Activated T-cell treated with anti-CD3 and anti-CD28 coated beads for 4 hours (primary cell): ENCODE measurements at regions not wholly inside any gene's neighbourhood (a gene's known extent, or its start where the extent isn't known, plus 50 kb on each side); places are given as distances from the start of the nearest gene placed in this dataset.
"Not testable (repeated sequence)": the region's sequence is repeated elsewhere in the genome, so short reads cannot be mapped to it uniquely, and the experiment has no call there.

Experiments
- DNase-seq: peaks from one replicate; pipeline ENCODE4 v3.0.0-alpha.2; 2020

DNA sequence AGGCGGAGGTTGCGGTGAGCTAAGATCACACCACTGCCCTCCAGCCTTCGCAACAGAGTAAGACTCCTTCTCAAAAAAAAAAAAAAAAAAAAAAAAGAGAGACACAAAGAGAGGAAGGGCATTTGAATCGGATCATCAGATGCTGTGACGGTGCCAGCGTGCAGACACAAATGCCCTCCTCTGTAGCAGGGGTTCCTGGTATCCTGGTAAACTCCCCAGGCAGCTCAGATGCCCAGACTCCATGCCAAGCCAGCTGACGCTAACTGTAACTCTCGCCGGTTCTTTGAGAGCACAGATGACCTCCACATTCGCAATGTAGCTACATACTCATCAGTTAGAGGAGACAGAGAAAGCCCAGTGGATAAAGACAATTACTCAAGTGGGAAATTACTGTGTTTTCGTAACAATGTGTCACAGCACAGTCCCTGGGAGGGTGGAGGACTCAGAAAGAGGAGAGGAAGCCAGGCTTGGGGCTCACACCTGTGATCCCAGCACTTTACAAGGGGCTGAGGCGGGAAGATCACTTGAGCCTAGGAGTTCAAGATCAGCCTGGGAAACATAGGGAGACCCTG is 153.1 kb downstream of the BRD1 start:
- no peak for DNase-seq

DNA sequence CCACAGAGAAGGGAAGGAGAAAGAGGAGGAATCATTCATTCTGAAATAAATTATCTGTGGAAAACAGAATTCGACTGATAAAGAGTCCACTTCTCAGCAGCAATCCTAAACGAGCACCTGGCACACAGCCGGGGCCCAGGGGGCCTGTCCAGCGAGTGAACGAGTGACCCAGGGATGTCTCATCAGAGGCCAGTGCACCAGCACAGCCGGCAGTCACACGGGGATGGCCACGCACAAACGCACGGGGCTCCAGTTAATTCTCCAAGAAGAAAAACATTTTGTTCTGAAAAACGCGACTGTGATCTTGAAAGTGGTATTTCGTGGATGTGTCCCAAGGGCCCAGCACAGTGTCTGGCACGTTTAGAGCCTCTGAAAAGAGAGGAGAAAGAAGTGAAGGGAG is 154.6 kb downstream of the BRD1 start:
- DNase-seq, result no peak

DNA sequence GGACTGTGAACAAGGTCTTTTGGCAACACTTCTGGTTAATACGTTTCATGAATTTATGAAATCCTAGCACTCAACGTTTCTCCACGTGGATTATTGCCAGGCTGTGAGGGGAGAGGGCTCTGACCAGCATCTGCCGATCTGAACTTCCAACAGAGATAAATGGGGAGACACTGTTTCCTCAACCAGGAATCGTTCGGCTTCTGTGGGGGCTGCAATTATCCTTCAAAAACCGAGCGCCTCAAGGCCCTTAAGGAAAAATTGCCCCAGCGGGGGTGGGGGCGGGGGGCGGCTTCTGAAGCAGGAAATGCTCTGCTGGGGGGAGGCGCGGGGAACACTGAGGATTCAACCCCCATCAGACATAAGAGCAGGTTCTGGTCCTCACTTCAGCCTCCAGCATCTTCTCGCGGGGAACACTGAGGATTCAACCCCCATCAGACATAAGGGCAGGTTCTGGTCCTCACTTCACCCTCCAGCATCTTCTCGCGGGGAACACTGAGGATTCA is 155.6 kb downstream of the BRD1 start:
- DNase-seq, result no peak

DNA sequence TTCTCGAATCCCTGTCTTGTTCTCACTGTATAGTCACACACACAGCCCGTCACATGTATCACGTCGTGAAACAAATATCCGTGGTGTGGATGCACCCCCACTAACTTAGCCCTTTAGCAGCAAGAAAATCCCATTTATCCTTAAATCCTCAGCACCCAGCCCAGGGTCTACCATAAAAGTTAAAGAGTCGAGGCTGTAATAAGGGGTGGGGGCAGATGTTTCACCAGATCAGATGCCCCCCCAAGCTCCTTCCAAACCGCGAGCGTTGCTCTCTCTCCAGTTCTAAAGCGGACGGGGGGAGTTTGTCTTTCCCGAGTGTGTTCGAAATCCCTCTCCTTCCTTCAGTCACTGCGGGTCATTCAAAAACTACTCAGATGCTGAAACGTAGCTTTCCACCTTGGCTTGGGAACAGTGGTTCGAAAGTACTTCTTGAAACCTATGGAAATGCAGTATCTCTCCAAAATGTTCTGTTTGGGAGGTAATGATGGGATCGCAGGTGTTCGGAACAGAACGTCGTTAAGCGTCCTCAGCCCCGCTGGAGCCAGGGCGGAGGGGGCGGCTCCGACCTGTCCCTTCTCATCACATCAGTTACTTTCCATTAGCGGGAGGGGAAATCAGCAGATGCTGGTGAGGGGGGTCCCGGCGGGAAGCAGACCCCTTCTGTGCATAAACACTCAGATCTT is 156.2 kb downstream of the BRD1 start:
- DNase-seq, result no peak

DNA sequence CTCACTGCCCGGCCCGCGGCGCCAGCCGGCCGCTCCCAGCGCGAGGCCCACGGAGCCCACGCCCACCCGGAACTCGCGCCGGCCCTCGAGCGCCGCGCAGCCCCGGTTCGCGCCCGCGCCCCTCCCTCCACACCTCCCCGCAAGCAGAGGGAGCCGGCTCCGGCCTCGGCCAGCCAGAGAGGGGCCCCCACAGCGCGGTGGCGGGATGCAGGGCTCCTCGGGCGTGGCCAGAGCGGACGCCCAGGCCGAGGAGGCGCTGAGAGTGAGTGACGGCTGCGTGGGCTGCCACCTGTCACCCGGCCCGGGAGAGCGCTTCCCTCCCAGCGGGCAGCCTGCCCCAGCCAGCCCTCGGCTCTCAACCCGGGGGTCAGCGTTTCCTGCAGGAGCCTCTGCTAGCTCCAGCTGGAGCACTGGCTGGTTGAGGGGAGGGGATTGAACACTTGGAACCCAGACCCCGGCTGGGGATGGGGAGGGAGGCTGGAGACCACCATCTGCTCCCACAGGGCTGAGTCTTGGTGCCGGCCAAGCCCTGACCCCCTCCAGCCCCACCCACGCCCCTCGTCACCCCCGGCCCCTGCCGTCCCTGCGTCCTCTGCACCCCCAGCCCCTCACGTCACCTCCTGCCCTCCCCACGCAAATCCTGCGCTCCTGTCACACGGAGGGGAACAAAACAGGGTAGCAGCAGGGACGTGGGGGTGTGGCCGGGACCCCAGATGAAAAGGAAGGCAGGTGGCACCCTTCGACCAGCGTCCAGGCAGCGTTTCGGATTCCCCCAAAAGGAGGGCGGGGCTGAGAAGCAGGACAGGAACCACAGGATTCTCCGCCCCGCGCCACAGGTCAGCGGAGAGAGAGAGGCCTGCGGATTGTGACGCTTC is 157.0 kb downstream of the BRD1 start:
- DNase-seq, result no peak

DNA sequence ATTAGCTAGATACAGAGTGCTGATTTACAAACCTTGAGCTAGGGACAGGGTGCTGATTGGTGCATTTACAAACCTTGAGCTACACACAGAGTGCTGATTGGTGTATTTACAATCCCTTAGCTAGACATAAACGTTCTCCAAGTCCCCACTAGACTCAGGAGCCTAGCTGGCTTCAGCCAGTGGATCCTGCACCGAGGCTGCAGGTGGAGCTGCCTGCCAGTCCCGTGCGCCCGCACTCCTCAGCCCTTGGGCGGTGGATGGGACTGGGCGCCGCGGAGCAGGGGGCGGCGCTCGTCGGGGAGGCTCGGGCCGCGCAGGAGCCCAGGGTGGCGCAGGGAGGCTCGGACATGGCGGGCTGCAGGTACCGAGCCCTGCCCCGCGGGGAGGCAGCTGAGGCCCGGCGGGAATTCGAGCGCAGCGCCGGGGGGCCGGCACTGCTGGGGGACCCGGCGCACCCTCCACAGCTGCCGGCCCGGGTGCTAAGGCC is 157.7 kb downstream of the BRD1 start:
- not testable (repeated sequence) for DNase-seq

DNA sequence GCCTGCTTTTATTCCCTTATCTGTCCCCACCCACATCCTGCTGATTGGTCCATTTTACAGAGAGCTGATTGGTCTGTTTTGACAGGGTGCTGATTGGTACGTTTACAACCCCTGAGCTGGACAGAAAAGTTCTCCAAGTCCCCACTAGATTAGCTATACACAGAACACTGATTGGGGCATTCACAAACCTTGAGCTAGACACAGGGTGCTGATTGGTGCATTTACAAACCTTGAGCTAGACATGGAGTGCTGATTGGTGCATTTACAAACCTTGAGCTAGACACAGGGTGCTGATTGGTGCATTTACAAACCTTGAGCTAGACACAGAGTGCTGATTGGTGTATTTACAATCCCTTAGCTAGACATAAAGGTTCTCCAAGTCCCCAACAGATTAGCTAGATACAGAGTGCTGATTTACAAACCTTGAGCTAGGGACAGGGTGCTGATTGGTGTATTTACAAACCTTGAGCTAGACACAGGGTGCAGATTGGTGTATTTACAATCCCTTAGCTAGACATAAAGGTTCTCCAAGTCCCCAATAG is 158.2 kb downstream of the BRD1 start:
- DNase-seq, result not testable (repeated sequence)

DNA sequence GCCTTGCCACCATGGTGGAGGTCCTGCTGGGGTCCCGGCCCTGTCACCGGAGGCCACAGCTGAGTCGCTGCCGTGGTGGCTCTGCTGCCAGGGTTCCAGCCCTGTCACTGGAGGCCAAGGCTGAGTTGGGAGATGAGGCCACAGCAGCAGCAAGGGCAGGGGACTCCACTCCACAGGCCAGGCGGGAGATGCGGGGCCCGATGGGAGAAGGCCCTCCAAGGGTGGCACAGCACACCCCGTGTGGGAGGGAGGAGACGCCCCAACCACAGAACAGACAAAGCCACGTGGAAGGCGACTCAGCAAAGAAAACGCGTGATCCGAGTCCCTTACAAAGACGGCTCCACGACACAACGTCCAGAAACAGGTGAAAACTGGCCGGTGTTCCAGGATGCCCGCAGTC is 159.3 kb downstream of the BRD1 start:
- no peak for DNase-seq

DNA sequence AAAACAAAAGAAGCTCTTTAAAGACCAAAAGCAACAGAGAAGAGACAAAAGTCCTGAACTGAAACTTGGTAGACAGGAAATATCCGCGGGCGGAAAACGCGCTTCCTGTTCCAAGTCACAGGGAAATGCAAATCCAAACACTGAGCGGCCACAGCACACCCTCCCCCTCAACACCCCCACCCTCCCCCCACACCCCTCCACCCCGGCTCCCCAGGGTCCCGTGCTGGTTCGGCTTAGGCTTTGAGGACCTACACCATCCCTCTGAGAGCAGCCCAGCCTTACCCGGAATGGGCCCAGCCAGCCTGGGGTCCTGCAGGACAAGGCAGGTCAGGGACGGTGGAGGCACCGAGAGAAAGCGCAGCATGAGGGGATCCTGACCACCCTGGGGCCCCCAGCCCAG is 160.4 kb downstream of the BRD1 start:
- no peak for DNase-seq

DNA sequence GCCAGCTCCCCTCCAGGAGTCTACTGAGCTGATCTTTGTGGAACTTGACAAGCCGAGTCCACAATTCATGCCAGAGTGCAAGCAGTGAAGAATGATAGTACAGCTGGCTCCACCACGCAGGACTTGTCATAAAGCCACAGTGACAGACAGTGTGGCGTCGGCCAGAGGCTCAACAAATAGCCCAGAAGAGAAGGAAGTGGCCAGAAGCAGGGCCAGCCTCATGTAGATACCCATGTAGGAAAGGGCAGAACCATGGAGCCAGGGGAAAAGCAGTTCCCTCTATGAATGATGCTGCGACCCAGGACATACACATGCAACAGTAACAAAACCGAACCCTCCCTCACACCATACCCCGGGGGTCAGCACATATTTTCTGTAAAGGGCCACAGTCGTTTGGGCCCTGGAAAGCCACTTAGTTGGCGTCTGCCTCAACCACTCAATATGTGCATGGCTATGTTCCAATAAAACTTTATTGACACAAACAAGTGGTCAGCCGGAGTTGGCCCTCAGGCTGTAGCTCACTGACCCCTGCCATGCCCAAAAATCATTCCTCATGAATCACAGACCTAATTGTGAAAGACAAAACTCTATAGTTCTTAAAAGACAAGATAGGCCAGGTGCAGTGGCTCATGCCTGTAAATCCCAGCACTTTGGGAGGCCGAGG is 161.4 kb downstream of the BRD1 start:
- DNase-seq, result no peak

DNA sequence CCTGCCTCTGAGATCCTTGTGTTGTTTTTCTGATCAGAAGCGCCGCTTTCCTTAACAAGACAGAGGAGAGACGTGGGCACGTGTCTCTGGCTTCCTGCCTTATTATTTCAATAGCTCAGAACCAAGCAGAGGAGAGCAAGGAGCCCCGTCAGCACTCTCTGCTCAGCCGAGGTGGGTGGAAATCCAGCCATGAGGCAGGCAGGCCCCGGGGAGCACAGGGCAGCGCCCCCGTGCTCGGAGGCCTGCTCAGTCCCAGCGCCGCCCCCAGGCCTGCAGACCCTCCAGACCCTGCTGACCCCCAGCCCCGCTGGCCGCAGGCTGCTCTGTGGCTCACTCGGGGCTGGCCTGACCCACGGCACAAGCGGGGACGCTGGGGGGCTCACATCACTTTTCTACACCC is 162.8 kb downstream of the BRD1 start:
- no peak for DNase-seq

DNA sequence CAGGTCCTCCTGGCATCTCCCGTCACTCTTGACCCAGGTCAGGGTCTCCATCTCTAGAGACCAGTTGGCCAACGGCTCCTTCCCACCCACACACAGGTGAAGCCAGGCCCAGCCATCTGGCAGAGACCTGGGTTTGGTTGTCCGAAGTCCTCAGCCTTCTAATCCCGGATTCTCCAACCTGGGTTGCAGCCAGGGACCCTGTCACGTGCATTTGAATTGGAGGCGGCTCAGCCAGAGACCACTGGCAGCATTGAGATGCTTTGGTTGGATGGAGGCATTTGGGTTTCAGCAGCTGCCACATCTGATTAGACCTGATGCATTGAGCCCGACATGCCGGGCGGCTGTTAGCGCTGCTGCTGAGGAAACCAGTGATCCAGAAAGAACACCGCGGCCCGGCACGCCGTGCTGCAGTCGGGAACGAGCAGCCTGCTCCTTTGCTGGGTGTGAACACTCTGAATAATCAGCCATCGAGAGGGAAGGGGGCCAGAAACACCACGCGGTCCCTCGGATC is 163.2 kb downstream of the BRD1 start:
- DNase-seq, result no peak

DNA sequence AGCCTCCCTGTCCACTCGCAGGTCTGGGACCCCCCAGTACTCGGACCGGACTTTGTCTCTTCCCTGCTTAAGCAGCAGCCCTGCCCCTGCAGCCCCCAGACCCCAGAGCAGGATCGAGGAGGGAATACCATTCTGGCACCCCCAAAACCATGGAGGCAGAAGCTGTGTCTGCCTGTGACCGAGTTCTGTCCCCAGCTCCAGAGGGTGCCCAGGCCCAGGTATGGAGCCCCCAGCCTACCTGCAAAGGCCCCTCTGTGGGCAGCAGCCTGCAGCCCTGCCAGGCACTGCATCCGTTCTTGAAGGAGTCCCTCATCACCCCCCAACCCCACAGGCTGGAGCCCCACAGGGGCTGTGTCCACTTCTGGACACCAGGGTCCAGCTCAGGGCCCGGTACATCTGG is 163.8 kb downstream of the BRD1 start:
- no peak for DNase-seq

DNA sequence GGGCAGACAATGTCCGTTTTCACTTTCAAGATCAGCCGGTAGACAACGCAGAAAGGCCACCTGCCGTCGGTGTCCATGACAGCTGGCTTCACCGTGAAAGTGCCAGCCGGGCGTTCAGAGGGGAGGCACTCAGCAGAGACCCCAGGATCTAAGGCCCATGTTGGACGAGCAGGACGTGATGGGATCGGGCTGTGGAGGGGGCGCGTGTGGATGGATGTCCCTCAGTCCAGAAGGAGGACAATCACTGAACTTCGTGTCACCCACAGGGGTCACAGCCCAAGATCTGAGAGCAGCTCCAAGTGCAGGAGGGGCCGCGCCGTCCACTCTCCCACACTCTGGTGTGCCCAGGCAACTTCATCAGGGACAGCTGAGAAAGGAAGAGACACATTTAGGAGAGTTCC is 164.4 kb downstream of the BRD1 start:
- no peak for DNase-seq

DNA sequence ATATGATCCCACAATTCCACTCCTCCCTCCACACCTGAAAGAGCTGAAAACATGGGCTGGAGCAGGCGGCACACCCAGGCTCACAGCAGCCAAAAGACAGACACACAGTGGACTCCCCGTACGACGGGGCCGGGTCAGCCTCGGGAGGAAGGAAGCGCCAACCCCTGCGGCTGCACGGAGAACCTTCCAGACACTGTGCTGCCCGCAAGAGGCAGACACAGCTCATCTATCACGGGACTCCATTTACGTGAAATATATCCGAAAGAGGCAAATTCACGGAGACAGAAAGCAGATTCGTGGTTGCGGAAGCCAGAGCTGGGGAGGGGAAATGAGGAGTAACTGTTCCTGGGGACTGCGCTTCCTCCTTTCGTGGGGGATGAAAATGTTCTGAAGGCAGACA is 165.0 kb downstream of the BRD1 start:
- DNase-seq, result no peak

DNA sequence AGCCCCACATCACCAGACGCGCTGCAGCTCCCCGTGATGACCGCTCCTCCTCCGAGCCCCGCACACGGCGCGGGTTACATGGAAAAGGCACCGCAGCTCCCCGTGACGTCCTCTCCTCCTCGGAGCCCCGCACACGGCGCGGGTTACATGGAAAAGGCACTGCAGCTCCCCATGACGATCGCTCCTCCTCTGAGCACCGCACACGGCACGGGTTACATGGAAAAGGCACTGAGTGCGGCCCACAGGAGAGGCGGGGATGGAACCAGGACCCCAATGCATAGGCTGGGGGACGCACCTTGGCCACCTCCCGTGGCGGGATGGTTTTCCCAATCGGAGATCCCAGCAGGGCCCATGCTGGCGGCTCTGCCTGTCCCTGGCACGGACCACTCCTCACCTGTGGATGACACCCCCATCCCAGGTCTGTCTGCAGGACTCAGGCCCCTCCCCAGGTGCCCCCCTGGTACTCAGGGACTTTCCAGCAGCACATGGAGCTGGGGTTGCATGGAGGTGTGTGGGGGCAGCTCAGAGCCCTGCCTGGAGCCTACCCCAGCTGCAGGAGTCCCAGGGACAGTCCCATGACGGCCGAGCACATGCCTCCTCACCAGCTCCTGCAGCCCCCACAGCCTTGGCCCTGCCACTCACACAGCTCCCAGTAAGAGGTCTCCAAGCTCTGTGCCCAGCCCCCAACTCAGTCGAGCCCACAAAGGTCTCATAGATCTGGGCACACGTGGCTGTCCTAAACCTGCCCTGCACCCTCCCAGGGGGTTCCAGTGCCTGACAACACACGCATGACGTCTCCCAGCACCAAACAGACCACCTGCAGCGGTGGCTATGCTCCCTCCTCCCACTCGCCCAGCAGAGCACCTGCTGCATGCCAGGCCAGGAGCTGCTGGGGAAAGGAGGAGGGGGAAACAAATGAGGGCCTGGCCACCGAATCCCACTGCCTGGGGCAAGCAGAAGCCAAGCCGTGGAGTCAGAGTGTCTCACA is 166.6 kb downstream of the BRD1 start:
- DNase-seq, result no peak

DNA sequence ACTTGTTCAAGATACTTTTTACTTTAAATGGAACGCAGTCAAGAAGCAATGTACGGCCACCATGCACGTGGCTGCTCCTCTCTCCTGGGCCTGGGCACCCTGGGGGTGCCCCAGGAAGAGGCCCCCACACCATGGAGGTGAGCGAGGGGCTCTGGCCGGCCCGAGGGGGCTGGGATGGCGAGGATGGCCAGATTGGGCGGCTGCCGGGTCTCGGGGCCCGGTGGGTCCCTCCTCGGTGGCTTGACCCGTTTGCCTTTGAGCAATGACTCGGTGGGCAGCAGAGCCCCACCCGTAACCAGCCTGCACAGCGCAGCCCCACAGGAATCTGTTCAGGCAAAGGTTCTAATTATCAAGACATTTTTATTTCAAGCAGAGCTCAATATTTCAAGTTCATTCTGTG is 167.4 kb downstream of the BRD1 start:
- no peak for DNase-seq

DNA sequence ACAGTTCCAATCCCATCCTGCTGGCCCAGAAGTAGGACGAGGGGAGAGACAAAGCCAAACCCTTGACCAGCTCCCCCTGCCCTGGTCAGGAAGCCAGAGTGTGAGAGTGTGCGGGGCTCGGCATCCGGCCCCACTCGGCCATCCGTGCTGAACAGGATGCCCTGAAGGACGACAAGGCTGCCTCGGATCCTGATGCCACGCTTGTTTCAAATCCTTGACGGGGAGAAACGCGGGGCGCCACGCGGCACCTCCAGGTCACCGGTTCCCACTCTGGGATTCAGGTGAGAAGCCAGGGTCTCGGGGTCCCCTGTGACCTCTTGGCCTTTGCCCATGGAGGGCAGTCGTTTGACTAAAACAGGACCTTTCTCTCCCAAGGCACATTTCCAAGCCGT is 167.8 kb downstream of the BRD1 start:
- DNase-seq, result no peak

DNA sequence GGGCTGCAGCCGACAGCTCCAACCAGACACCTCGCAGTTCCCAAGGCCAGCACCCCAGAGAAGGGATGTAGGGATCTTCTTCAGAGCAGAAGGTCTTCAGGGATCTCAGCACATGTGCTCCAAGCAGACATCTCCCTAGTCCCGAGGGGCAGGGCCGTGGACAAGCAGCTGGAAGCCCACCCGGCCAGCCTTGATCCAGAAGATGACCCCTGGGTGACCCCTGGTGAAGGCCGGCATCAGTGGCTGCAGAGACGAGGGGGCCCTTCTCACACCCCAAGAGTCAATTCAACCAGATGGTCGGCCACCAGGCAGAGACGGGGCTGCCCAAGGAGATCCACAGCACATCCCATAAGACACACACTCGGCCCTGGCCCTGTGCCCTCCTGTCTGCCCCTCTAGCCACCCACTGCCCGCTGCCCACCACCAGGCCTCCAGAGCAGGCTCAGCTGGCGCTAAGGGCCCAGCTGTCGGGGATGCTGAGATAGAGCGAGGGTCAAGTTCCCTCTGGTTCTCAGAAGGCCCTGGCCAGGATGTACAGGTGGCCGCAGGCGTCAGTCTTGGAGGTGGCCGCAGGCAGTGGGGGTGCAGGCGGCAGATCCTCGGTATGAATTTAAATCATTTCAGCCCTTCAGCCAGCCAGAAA is 168.3 kb downstream of the BRD1 start:
- no peak for DNase-seq

DNA sequence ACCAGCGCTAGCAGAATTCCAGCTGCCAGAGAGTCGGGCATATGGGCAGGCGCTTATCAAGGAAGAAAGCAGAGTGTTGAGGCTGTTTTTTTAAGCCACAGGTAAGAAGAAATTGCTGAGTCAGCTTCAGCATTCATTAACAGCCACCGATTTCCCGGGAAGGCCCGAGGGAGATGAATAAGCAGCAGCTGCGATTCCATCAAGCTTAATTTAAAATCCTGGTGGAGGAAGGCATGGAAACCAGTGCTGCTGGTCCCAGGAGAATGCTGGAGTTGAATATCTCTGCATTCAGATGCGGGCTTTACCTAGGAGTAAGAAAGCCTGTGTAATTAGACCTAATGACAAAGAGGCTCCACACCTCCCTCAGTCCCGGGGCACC is 168.8 kb downstream of the BRD1 start:
- no peak for DNase-seq

DNA sequence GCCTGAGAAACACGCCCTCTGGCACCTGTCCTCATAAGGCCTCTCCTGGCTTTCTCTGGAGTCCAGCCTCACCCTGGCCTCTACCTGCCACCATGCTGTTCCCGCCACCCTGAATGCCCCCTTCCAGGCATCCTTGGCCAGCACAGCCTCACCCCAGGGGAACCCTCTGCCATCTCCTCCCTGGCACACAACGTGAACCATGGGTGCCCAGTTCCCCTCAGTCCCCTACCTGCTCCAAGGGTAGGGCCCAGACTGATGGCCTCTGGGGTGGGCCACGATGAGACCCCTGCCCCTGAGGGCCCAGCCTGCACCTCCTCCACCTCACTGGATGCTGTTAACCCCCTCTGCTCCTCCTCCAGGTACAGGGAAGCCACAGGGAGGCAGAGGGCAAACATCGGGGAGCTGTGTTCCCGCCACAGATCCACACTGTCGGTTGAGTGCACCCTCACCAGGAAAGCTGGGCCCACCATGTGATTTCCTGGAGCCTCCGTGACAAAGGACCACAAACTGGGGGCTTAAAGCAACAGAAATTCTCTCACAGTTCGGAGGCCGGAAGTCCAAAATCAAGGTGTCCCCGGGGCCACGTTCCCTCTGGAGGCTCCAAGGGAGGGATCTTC is 169.6 kb downstream of the BRD1 start:
- no peak for DNase-seq
